ENCODE measurements at regions not wholly inside any gene's neighbourhood (a gene's known extent, or its start where the extent isn't known, plus 50 kb on each side); places are given as distances from the start of the nearest gene placed in this dataset.
"Not testable (repeated sequence)": the region's sequence is repeated elsewhere in the genome, so short reads cannot be mapped to it uniquely, and the experiment has no call there.

DNA sequence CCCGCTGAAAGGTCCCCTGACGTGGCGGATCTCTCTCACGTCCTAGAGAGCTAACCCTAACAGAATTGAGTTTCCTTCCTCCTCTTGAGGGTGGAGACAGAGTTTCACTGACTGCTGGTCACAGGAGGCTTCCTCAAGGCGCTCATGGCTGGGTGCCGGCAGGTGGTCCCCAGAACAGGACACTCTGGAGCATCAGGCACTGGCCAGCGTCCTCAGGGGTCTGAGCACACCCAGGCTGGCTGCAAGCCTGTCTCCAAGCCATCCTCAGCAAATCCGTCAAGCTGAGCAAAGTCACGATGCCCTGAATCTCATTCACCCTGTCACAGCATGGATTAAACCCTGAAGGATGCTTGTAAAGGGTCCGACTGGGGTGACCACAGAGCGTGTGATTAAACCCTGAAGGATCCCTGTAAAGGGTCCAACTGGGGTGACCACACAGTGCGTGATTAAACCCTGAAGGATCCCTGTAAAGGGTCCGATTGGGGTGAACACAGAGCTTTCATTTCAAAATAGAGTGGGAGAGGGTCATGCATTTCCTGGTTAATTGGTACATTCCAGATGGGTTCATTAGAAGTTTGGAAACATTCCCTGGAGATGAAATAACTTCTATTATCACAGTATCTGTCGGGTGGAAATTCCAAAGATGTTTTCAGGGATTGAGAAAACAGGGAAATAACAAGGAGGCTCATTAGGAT, 473.0 kb downstream of the BRD1 start:
- DNase-seq (ENCODE audit: low read depth) = no peak

DNA sequence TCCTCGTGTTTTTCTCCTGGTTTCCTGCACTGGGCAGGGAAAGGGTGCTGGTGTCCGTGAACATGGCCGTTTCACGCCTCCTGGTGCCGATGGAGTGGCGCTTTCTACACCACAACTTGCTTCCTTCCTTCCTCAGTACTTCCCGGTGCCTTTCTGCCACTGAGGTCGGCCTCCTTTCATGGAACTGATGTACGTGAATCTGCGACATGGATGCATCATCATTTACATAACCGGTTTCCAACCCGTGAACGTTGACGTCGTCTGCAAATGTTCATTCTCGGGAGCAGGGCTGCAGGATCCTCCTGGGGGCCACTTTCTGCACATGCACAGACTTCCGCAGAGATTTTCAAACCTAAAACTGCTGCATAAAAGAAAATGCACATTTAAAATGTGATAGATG, 474.4 kb downstream of the BRD1 start:
- no peak for DNase-seq (ENCODE audit: low read depth)

DNA sequence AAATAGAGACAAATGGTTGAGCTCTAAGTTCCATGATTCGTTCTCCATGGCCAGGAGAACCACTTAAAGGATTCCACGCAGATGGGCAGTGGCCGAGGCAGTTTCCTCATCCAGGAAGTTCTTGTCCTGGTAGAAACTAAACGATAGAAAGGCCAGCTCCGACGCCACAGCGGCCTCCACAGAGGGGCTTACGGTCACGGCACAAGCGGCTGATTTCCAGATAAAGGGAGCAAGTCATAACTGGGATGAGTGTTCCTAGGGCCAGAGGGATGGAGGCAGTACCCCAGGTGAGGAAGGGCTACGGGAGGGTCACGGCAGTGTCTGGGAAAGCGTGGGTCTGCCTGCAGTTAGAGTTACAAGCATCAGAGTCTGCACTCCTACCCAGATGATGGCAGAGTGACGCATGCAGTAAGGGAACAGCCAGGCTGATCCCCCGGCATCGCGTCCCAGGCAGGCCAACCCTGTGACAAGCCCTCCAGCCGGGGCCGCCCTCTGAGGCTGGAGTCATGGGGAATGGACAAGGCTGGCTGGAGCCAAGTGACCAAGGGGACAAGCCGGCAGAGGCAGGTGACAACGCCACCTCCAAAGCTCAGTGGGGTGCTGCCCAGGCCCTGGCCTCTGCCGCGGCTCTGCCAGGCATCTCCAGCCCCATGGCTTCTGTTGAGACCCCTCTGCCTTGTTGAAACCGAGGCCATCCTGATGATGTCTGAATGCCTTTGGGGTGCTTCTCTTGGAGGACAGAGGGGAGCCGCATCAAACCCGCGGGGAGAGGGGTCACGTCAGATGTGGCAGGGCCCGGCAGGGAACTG, 475.1 kb downstream of the BRD1 start:
- DNase-seq (ENCODE audit: low read depth) = no peak

DNA sequence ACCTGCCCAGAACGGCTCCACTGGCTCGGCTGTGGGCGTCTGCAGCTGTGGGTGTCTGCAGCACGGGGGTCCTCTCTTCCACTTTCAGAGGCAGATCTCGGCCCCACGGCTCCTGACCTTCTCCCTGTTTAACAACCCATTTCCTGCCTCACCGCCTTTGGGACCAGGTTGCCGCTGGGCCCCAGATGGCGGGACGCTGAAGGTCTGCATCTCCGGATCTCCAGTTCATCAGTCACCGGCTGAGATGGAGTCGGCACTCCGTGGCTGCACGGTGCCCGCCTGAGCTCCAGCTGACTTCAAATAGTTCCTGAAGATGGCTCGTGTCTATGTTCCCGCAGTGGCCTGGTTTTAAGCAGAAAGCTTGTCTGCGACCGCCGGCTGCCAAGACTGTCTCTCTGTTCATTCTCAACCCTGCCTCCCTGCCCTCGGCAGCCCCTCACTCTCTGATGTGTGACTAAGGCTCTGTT, 475.9 kb downstream of the BRD1 start:
- no peak for DNase-seq (ENCODE audit: low read depth)

DNA sequence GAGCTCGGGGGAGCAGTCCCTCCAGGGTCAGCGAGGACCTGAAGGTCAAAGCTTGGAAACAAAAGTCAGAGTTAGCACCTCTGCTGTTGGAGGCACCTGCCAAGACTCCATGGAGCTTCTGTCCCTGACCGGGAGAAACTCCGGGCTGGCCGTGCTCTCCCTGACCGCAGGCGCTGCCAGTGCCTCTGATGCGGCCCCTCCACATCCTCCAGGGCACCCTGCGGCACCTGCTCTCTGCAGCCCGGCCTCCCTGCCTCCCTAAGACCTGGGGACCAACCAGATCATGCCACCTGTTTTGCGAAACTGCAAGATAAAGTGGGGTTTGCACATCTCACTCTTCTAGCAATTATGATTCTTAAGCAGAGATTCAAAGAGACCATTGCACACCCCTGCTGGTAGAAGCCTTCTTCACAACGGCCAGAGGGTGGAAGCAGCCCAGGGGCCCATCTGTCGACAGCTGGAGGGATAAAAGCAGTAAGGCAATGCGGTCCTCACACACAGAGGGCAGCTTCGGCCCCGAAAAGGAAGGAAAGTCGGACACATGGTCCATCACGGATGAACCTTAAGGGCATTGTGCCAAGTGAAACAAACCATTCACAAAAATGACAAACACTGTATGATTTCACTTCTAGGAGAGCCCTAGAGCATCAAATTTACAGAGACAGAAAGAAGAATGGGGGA, 477.1 kb downstream of the BRD1 start:
- DNase-seq (ENCODE audit: low read depth) = no peak

DNA sequence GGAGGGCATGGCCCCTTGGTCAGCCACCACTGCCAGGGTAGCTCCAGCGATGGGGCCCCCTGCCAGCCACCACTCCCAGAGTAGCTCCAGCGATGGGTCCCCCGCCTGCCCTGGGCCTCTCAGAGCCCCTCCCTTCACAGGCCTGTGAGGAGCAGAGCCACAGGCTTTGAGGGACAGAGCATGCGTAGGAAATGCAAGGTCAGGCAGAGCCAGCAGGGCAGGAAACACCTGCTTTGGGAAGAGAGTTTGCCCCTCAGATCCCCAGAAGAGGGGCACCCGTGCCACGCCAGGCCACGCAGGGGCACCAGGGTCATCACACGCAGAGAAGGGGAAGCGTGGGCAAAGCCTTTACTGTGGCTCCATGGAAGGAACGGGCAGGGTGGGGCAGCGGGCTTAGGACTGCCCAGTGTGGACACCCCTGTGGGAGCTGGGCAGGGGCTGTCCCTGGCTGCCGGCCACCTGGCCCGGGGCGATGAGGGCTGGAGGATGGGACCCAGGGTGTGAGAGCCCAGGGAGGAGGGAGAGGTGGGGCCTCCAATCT, 477.8 kb downstream of the BRD1 start:
- DNase-seq (ENCODE audit: low read depth) = no peak

DNA sequence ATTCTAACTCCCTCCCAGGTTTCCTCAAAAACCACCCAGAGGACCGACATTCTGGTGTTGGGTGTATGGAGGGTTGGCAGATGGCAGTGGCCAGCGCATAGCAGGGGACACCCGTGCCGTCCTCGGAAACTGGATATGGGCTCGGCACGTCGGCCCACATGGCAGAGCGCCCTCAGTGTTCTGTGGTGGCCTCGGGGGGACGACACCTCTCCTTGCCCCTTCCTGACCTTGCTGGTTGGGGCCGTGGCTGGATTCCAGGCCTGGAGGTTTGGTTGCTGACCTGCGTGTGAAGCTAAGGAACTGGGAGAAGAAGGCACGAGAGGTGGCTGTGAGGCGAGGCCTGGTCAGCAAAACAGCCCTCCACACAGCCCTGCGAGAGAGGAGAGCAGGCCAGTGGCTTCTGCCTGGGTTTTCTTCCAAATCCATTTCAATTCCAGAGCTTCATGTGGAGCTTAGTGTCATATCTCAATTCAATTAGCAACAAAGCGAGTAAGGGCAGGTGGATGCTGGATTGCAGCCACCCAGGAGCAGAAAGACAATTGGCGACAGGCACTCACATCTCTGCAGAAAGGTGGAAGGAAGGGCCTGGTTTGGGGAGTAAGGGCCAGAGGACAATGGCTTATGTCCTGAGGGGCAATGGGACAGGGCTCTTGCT, 478.4 kb downstream of the BRD1 start:
- no peak for DNase-seq (ENCODE audit: low read depth)

DNA sequence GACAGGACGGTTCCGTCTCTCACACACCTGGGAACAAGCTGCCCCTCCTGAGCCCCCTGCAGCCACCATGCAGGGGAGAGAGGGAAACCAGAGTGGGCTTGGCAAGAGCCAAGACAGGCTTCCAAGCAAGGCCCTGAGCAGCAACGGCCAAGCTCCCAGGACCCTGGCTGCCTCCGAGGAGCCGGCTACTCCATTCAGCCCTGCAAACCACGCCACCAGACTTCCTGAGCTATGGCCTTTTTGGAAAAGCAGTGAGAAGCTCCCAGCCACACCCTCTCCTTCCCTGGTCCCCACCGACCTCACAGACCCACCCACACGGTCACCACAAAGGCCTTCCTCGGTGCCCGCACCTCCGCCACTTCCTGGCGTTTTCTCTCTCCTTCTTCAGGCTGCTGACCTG, 479.0 kb downstream of the BRD1 start:
- DNase-seq (ENCODE audit: low read depth) = no peak

DNA sequence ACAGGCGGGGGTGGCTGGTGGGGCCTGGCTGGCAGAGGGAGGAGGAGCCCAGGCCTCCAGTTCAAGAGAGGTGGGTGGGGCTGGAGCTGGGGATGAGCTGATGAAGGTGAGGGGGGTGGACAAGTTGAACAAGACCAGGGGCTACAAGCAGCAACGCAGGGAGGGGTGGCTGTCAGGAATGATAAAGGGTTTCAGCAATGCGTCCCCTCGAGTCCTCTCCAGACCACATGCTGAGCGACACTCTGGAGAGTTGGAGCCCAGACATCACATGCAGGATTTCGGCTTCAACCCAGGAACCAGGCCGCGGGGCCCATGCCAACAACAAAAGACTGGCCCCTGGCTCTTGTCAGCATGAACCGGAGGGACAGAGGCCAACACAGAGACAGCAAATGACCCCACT, 480.3 kb downstream of the BRD1 start:
- DNase-seq (ENCODE audit: low read depth) = no peak

DNA sequence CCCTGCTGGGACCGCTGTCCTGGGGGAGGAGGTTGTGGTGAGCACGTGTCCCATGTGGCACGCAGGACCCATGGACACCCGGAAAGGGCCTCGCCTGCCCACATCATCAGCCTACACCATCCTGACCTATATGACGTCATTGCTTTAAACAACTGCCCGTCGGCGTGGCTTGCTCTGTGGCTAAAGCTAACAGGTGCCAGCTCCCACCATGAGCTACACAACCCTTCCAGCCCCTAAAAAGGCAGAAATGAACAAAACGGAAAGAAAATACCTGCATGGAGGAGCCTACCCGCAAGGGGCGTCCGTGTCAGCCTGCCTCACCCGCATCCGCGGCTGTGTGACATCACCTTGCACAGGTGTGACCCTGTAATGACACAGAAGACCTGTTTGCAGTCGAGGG, 481.8 kb downstream of the BRD1 start:
- no peak for DNase-seq (ENCODE audit: low read depth)

DNA sequence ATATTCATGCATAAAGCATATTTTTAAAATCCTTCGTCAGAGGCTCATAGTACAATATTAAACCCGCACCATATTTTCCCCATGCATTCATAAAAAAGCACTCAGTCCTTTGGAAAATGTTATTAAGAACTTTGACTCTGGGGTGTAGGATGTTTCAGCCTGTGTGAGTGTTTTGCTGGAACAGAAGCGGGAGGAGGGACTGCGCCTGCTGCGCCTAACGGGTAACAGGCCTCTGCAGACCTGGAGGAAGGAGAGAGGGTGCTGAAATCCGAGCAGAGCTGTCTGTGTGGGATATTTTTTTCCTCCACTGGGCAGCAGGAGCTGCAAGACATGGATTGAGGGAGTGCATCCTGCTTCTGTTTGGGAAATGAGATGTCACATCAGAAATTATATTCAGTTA, 483.0 kb downstream of the BRD1 start:
- DNase-seq (ENCODE audit: low read depth) = no peak

DNA sequence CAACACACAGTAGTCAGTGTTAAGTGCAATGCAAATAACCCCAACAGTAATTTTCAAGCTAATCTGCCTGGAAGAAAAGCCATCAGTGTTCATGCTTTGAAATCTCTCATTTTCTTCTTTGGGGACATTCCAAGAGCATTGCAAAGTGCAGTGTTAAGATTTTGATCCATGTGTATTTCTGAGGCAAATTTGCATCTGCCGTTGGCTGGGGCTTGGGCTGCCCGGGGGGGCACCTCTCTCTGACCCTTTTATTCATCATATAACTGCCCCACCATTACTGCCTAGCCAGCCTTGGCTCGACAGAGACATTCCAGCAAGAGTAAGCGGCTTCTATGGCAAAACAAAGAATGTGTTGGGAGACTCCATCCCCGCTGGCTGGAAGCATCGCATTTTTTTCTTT, 483.5 kb downstream of the BRD1 start:
- DNase-seq (ENCODE audit: low read depth) = no peak

DNA sequence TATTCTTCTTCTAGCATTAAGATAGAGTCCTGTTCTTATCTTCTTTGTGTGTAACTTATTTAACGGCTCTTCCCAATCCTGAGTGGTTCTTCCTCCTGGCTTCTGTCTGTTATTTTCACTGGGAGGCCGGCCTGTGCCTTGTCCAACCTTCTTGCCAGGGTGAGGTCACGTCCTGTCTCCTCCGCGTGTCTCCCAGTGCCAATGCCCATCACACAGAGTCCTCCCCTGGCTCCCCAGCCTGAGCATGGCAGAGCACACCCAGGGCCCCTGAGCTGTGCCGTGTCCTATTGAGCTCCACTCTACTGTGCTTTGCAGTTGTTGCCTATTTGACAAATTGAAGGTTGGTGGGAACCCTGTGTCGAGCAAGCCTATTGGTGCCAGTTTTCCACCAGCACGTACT, 487.3 kb downstream of the BRD1 start:
- DNase-seq (ENCODE audit: low read depth) = no peak

DNA sequence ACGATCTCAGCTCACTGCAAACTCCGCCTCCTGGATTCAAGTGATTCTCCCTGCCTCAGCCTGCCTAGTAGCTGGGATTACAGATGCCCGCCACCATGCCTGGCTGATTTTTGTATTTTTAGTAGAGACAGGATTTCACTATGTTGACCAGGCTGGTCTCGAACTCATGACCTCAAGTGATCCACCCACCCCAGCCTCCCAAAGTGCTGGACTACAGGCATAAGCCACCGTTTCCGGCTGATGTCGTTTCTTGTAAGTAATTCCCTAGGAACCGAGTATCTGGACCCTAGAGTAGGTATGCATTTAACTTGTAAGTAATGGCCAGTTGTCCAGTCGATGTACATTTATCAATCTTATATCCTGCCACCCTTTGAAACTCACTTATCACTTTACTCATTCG, 491.2 kb downstream of the BRD1 start:
- not testable (repeated sequence) for DNase-seq (ENCODE audit: low read depth)

DNA sequence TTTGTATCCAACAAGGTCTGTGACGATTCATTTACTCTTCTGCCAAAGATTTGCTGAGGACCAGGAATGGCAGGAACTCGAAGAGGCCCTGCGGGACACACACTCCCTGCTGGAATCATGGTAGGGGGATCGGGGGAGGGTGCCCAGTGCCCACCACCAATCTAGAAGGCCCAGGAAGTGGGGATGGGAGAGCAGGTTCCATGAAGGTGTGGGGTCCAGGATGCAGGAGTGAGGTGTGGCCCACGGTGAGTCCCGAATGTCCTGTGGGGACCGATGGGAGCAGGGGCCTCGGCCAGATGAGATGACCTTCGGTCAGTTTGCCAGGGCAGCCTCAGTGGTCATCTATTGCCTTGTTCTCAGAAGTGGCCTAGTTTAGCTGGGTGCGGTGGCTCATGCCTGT, 492.7 kb downstream of the BRD1 start:
- DNase-seq (ENCODE audit: low read depth) = no peak

DNA sequence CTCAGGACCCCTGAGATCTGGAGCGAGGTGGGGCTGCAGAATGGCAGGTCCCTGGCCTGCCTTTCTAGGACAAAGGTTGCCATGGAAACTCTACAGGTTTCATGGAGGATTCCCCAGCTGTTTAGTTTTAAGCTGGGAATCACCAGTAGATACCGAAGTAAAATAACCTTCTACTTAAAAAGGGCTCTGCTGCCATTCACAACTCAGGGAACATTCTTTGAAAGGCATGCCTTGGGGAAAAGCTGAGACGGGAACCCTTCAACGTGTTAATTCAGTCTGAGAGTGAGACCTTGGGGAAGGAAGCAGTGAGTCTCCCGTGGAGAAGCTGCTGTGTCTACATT, 493.3 kb downstream of the BRD1 start:
- DNase-seq (ENCODE audit: low read depth) = no peak

DNA sequence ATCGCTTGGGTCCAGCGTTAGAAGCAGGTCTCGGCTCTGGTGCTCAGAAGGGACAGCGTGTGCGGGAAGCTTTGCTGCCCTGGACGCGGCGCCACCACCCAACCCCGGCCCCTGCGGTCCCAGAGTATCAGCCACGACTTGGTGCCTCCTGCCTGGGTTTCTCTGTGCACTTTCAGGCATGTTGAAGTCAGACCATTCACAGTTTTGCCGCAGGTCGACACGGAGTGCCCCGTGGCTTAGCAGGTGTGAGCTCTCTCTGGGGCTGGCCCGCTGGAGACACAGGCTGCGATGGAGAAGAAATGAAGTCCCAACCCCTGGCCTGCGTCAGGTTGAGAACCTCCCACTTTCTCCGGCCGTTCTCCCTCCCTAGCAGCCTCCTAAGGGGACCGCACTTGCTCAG, 494.5 kb downstream of the BRD1 start:
- no peak for DNase-seq (ENCODE audit: low read depth)

DNA sequence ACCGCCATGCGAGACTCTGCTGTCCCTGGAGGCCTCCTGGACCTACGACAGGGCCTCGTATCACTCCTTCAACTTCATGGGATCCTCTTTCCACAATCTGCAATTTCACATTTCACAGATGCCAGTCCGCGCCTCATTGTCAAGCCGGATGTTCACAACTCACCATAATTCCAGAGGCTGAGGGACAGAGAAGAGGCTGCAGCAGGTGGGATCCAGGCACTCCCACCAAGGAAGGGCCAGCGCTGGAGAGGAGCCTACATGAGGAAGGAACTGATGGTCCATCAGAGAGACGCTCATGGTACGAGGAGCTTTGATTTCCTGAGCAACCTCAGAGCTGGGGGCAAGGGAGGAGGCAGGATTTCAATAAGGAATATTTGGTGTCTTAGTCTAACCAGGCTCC, 495.0 kb downstream of the BRD1 start:
- no peak for DNase-seq (ENCODE audit: low read depth)

DNA sequence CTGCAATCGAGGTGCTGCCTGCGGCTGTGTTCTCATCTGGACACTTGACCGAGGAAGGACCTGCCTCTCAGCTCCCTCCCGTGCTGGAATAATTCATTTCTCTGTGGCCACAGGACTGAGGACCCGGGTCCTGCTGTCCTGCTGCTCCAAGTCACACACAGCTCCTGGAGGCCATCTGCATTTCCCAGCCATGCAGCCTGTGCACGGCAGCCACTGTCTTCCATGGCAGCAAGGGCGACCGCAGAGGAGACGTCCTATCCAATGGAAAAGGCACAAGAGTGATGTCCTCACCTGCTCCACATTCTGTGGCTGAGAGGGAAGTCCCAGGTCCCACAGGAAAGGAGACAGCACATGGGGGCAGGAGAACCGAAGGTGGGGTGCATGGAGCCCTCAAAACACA, 495.8 kb downstream of the BRD1 start:
- DNase-seq (ENCODE audit: low read depth) = no peak

DNA sequence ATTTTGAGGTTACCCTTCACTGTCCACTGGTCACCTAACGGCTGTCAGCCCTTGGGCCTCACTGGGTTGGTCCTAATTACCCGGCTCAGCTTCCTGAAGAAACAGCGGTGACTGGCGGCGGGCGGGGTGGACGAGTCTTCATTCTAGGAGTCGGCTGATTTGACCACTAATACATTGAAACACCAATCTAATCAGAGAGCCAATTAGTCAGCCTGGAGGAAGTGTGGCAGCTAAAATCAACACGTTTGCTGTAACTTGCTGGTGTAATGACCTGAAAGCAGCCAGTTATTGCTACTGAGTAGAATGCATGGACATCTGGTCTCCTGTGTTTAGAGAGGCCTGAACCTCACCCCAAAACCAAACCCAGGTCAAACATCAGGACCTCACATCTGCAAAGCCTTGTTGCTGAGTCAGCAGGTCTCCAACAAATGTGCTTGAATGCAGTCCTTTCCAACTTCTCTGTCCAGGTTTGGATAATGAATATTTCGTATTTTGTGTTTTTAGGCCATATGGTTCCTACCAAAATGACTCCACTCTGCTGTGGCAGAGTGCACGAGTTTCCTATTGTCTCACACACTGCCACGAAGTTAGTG, 496.4 kb downstream of the BRD1 start:
- DNase-seq (ENCODE audit: low read depth) = no peak

DNA sequence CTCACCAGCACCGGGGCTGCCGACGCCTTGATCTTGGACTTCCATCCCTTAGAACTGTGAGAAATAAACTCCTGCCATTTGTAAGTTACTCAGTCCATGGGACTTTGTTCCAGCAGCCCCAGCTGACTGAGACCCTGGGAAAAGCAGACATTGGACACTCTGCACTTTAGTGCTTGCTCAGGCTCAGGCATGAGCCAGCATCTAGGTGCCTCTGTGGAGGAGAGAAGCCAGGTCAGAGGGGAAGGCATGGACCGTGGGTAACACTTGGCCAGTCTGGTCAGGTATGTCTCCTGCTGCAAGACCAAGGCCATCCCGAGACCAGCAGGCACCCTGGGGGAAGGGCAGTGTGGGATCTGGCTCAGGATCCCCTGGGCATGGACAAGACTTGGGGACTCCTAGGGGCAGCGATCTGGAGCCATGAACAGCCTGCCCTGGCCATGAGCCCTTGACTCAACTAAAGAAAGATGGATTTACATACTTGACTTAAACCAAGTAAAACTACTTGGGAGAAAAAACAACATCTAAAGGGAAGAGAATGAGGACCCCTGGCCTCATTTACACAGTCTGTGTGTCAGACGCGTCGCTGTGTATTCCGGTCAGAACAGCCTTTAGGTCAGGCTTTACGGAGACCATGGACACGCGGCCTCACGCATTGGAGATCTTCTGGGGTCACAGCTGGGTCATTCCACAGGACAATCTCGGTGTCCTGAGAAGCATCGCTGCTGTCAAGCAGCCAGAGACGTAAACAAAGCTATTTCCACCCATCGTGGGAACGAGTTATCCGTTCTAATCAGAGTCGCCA, 497.1 kb downstream of the BRD1 start:
- no peak for DNase-seq (ENCODE audit: low read depth)
